ENCODE measurements at regions not wholly inside any gene's neighbourhood (a gene's known extent, or its start where the extent isn't known, plus 50 kb on each side); places are given as distances from the start of the nearest gene placed in this dataset.
"Not testable (repeated sequence)": the region's sequence is repeated elsewhere in the genome, so short reads cannot be mapped to it uniquely, and the experiment has no call there.

DNA sequence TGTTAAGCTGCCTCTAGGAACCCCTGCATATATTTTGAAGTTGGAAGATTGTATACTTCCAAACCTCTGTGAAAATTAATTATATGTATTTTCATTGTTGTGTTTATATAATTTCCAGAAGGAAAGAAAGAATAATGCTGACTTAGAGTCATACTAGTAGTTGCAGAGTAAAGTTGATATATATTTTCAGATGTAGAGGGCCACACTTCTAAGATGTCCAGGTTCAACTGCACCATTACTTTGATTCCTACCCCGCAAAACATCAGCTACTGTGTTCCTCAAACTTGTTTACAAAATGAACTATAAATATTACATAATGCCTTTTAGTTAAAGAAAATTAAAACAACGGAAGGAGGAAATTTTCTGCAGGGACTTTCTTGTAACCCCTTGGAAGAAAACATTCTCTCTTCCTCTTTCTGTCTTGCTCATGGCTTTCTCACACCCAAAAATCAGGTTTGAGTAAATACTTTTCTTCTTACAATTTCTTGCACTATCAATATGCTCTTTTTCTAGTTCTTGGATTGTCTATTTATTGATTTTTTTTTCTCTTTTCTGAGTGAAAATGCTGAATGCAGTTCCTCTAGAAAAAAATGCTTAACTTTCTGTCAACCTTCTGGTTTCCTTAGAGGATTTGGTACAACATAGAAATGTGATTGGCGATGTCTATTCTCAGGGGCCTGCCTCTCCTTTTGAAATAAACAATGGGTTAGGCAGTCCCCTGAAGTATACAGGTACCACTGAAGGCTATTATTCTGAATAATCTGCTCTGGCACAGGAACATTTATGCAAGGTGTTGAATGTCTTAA is 867.8 kb downstream of the TTLL7 start:
- DNase-seq (ENCODE audit: low read depth) = no peak

DNA sequence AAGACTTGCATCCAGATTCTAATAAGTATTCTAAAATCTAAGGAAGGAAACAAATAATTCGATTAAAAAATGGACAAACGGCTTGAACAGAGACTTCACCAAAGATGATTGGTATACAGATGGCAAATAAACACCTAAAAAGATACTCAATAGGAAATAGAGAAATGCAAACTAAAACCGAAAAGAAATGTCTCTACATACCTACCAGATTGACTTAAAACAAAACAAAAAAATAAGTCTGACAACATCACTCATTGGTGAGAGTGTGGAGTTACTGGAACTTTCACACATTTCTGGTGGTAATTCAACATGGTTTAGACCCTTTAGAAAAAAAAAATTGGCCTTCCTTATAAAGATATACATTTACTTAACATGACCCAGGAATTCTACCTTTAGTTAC is 869.8 kb downstream of the TTLL7 start:
- no peak for DNase-seq (ENCODE audit: low read depth)

DNA sequence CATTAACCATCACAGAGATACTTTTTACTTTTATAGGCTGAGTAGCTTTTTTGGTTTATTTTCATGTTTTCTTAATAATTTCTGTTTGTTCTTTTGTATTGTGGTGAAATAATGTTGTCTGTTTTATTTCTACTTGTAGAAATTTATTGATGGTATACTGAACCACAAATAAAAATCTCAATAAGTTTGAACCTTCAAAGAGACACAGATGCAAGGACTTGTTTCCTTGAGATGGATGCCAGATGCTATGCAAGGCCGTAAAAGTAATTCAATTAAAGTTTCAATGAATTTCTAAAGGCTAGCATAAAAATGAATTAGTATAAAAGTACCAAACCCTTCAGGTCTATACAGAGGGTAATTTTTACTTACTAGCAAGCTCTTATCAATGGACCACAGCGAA is 873.5 kb downstream of the TTLL7 start:
- no peak for DNase-seq (ENCODE audit: low read depth)

DNA sequence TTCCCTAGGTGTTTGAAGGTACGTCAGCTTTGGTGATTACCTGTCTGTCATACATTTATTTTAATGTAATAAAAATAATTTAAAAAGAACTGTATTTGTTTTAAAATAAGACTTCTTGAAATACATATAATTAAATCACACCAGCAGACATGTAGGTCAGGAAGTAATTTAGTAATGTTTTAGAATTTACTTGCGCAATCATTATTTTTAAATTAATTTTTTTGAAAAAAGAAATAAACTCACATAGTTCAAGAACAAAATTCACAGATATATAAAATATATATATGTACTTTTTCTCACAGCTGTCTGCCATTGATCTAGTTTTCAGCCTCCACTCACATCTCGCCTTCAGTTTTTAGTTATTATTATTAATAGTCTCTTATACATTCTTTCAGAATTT is 875.9 kb downstream of the TTLL7 start:
- DNase-seq (ENCODE audit: low read depth) = no peak

- DNase-seq (ENCODE audit: low read depth) = no peak
These were observed 880.5 kb downstream of the TTLL7 start for GRCh38 chr1:83118472-83118871.

DNA sequence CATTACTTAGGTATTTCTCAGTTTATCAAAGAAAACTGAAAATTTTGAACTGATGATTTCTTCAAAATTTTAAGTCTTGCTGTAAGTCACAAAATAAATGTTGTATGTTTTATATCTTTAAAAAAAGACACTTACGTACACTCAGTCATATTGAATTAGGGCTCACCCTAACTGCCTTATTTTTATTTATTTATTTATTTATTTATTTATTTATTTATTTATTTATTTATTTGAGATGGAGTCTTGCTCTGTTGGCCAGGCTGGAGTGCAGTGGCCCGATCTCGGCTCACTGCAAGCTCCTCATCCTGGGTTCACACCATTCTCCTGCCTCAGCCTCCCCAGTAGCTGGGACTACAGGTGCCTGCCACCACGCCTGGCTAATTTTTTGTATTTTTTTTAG is 881.9 kb downstream of the TTLL7 start:
- DNase-seq (ENCODE audit: low read depth) = not testable (repeated sequence)

- DNase-seq (ENCODE audit: low read depth) = no peak
These were observed 883.1 kb downstream of the TTLL7 start for GRCh38 chr1:83115785-83116184.

DNA sequence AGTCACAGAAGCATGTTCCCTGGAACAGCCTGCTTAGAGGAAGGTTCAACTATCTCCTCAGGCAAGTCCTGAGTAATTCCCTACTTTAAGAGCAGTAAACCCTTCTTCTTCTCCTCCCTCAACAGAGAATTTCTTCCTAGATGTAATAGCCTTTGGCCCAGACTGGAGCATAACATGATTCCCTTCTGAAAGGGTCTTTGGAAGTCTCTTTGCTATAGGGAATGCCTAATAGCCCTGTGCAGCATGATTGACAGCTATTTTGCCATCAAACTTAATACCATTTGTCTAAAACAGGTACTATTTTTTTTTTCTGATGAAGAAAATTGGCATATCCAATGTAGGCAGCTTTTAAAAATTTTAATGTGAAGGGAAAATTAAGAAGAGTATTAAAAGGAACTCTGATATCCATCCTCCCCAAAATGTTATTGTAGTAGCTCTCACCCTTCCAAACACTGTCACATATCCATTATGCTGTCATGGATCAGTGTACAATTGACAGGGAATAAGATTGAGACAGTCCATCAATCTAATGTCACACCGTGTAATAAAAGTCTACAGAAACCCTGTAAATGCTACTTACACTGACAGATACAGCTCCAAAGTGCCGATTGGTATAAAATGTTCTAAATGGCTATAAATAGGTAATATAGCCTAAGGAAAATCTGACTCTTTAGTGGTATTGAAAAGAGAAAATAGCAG is 884.6 kb downstream of the TTLL7 start:
- no peak for DNase-seq (ENCODE audit: low read depth)

- DNase-seq (ENCODE audit: low read depth) = no peak
These were observed 885.3 kb downstream of the TTLL7 start for GRCh38 chr1:83113652-83114051.

GRCh38 chr1:83112248-83112885 is 886.6 kb downstream of the TTLL7 start:
- no peak for DNase-seq (ENCODE audit: low read depth)

GRCh38 chr1:83110156-83110555 is 888.8 kb downstream of the TTLL7 start:
- no peak for DNase-seq (ENCODE audit: low read depth)

- DNase-seq (ENCODE audit: low read depth) = no peak
These were observed 889.2 kb downstream of the TTLL7 start for GRCh38 chr1:83109692-83110091.

DNA sequence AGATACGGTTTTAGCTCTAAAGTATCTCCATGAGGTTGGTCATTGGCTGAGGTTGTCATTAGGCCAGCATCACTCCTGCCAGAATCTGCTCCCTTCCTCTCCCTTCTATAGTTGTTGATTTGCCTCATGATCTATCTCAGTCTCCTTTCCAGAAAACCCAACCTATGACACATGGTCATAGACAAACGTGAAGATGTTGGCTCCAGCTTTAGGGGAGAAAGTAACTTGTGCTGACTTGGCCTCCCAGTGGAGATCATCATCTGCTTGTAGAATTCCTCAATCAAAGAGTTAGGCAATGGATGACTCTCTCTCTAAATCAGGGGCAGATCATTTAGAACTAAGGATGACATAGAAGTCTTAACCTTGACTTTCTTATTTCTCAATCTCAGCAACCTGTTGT is 894.4 kb downstream of the TTLL7 start:
- no peak for DNase-seq (ENCODE audit: low read depth)

- no peak for DNase-seq (ENCODE audit: low read depth)
These were observed 895.6 kb downstream of the TTLL7 start for GRCh38 chr1:83103341-83103740.

GRCh38 chr1:83102630-83103071 is 896.3 kb downstream of the TTLL7 start:
- no peak for DNase-seq (ENCODE audit: low read depth)

- DNase-seq (ENCODE audit: low read depth) = no peak
These were observed 897.5 kb downstream of the TTLL7 start for GRCh38 chr1:83101406-83101805.

GRCh38 chr1:83100133-83100532 is 898.8 kb downstream of the TTLL7 start:
- DNase-seq (ENCODE audit: low read depth) = no peak

DNA sequence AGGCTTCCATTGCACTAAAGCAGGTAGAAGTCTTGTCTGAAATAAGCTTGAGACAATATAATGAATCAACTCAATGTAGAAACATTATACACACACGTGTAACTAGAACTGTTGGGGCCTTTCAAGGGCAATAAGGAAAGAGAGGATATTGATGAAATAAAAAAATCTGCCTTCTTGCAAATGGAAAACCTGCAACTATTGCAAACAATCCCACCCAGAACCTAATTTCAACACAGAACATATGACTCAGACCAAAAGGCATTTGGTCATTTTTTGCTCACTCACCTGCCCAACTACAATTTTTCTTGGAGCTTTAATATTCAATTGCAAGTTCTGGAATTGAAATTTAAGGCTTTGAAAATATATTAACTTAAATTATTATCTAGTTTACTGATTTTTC is 900.1 kb downstream of the TTLL7 start:
- DNase-seq (ENCODE audit: low read depth) = no peak

GRCh38 chr1:83098131-83098530 is 900.8 kb downstream of the TTLL7 start:
- no peak for DNase-seq (ENCODE audit: low read depth)

DNA sequence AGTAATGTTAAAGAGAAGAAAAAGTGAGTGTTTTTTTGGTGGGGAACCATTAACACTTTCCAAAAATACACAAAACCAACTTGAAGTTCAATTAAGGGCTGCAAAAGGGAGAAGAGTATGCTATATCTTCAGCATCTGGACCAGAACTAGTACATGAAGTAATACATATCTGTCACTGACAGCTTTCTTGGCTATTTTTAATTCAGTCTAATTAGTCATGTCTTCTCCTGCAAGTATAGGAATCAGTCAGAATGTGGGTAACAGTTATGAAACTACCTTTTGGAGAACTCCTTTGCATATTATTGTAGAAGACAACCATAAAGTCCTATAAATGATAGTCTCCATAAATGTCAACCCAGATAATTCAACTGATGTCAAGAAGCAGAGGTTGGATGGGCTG is 901.2 kb downstream of the TTLL7 start:
- DNase-seq (ENCODE audit: low read depth) = no peak

DNA sequence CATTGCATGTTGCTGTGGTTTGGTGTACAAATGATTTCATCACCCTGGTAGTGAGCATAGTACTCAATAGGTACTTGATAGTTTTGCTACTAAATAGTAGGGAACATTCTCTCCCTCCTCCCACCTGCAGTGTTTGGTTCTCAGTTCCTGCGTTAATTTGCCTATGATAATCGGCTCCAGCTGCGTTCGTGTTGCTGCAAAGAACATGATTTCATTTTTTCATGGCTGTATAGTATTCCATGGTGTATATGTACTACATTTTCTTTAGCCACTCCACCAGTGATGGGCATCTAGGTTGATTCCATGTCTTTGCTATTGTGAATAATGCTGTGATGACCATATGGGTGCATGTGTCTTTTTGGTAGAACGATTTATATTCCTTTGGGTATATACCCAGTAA is 903.4 kb downstream of the TTLL7 start:
- no peak for DNase-seq (ENCODE audit: low read depth)

- DNase-seq (ENCODE audit: low read depth) = no peak
These were observed 908.7 kb downstream of the TTLL7 start for GRCh38 chr1:83090195-83090594.

DNA sequence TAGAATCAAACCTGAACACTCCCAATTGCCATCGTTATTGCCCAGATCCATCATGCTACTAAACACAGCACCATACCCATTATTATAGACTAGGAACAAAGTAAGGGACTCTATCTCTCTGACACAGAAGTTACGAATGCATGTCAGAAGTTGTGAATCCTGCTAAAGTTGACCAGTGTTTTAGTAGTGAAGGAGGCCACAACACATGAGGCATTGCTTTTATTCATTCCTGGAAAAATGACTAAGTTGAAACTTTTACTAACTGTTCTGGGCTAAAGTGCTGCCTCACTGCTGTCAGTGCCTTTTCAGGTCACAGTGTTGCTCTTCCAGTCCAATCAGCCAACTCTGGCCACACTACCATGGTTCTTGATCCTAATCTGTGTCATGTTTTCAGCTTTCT is 911.1 kb downstream of the TTLL7 start:
- DNase-seq (ENCODE audit: low read depth) = no peak

Data from T-helper 22 cell (primary cell).